A549 (cell line): ENCODE measurements at regions not wholly inside any gene's neighbourhood (a gene's known extent, or its start where the extent isn't known, plus 50 kb on each side); places are given as distances from the start of the nearest gene placed in this dataset.

Experiments used
- CHD4 ChIP-seq: fragments of 200-600 bp; sonication (generic); IDR thresholded peaks from 2 replicates; pipeline ENCODE4 v1.6.1; 2016; ENCODE audit warnings: antibody characterized with exemption, mild to moderate bottlenecking, borderline replicate concordance
- CTCF ChIP-seq: fragments of >200 bp; sonication (Bioruptor Twin); formaldehyde crosslinking; IDR thresholded peaks from 3 replicates; pipeline ENCODE4 v1.5.1; 2016
- GATA3 ChIP-seq: IDR thresholded peaks from 2 replicates; pipeline ENCODE4 v1.6.1; 2012; ENCODE audit warnings: borderline replicate concordance
- HES2 ChIP-seq: fragments of >200 bp; sonication (Bioruptor Twin); formaldehyde crosslinking; IDR thresholded peaks from 2 replicates; pipeline ENCODE4 v1.6.1; 2016
- KDM5A ChIP-seq: fragments of 200-600 bp; sonication (generic); IDR thresholded peaks from 2 replicates; pipeline ENCODE4 v1.6.1; 2016; ENCODE audit warnings: antibody characterized with exemption, mild to moderate bottlenecking
- POLR2A ChIP-seq: IDR thresholded peaks from 2 replicates; pipeline ENCODE4 v1.6.1; 2012; ENCODE audit warnings: mild to moderate bottlenecking, low read length
- RAD21 ChIP-seq, 2 experiments: fragments of >200 bp in 1 of 2; sonication (Bioruptor Twin) in 1 of 2; formaldehyde crosslinking in 1 of 2; IDR thresholded peaks in 1 of 2; conservative IDR thresholded peaks in 1 of 2; 2 replicates in 1 of 2; 3 replicates in 1 of 2; pipeline ENCODE4 v1.6.1; 2012 to 2018; ENCODE audit warnings: inconsistent platforms in 1 of 2

- TF ChIP-seq GATA3 (no peak), RAD21 (conservative IDR thresholded peaks at IDR 0.05 in 1 of 2, IDR thresholded peaks at IDR 0.05 in 1 of 2) (no peak), CTCF (no peak), KDM5A (no peak), CHD4 (no peak), POLR2A (no peak), HES2 (no peak)
These were observed 84.1 kb upstream of the FREM3 start for GRCh38 chr4:143784567-143784966.
